ENCODE measurements at regions not wholly inside any gene's neighbourhood (a gene's known extent, or its start where the extent isn't known, plus 50 kb on each side); places are given as distances from the start of the nearest gene placed in this dataset.

- Histone ChIP-seq H3K4me1 (no peaks in the 10 kb centered on the region), H3K27ac (no peak overlapping the region), H3K4me3 (no peak overlapping the region), H3K36me3 (no peaks in the 10 kb centered on the region), H3K9me3 (no peaks in the 10 kb centered on the region), H3K27me3 (no peaks in the 10 kb centered on the region)
- TF ChIP-seq CTCF (IDR thresholded peaks at IDR 0.05) (no peak), EP300 (IDR thresholded peaks at IDR 0.05) (no peak), POLR2A (IDR thresholded peaks at IDR 0.05) (no peak), POLR2AphosphoS5 (IDR thresholded peaks at IDR 0.05) (no peak)
- WGBS: 93% methylated on average over 3 of the region's 3 CpGs
- no peak for DNase-seq (ENCODE audit: low spot score in 2 of 2)
These were observed 733.0 kb upstream of the FZD8 start for GRCh38 chr10:36375107-36375506.

GRCh38 chr10:36373424-36374096 is 731.5 kb upstream of the FZD8 start:
- no peaks in the 10 kb centered on the region for H3K27me3 ChIP-seq
- H3K9me3 ChIP-seq: no peaks in the 10 kb centered on the region
- no peaks in the 10 kb centered on the region for H3K4me1 ChIP-seq
- DNase-seq (ENCODE audit: low spot score in 2 of 2): no peak
- WGBS: 47% methylated on average over 8 of the region's 8 CpGs
- TF ChIP-seq CTCF (IDR thresholded peaks at IDR 0.05) (no peak), POLR2A (IDR thresholded peaks at IDR 0.05) (no peak), EP300 (IDR thresholded peaks at IDR 0.05) (no peak), POLR2AphosphoS5 (IDR thresholded peaks at IDR 0.05) (no peak)
- H3K36me3 ChIP-seq: no peaks in the 10 kb centered on the region
- H3K27ac ChIP-seq: no peak overlapping the region
- H3K4me3 ChIP-seq: no peak overlapping the region

DNA sequence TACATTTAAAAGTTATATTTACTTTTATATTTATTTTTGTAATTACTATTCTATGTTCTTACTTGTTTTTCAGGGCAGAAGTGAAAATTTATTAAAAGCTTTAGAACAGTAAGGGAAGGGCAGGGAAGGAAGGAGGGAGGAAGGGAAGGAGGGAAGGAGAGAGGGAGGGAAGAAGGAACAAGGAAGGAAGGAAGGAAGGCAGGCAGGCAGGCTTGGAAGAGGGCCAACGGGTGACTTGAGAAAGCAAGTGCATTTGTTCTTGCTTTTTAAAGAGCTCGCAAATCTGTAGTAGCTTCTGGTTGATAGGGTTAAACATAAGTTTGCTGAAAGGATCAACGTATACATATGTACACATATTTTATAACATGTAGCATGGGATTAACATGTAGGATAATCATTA is 725.3 kb upstream of the FZD8 start:
- Histone ChIP-seq H3K4me3 (no peak overlapping the region), H3K4me1 (no peaks in the 10 kb centered on the region)

GRCh38 chr10:36366843-36367242 is 724.7 kb upstream of the FZD8 start:
- Histone ChIP-seq H3K27me3 (no peaks in the 10 kb centered on the region), H3K4me3 (no peak overlapping the region), H3K27ac (no peak overlapping the region), H3K36me3 (no peaks in the 10 kb centered on the region), H3K4me1 (no peaks in the 10 kb centered on the region), H3K9me3 (no peaks in the 10 kb centered on the region)
- TF ChIP-seq POLR2AphosphoS5 (IDR thresholded peaks at IDR 0.05) (no peak), EP300 (IDR thresholded peaks at IDR 0.05) (no peak), CTCF (IDR thresholded peaks at IDR 0.05) (no peak), POLR2A (IDR thresholded peaks at IDR 0.05) (no peak)
- no peak for DNase-seq (ENCODE audit: low spot score in 2 of 2)

More for the DNA sequence above, 725.3 kb upstream of the FZD8 start:
- Histone ChIP-seq H3K27me3 (no peaks in the 10 kb centered on the region), H3K36me3 (no peaks in the 10 kb centered on the region), H3K9me3 (no peaks in the 10 kb centered on the region), H3K27ac (no peak overlapping the region)
- no peak for DNase-seq (ENCODE audit: low spot score in 2 of 2)
- TF ChIP-seq POLR2AphosphoS5 (IDR thresholded peaks at IDR 0.05) (no peak), POLR2A (IDR thresholded peaks at IDR 0.05) (no peak), CTCF (IDR thresholded peaks at IDR 0.05) (no peak), EP300 (IDR thresholded peaks at IDR 0.05) (no peak)
- WGBS: 73% methylated on average over 3 of the region's 3 CpGs

- Histone ChIP-seq H3K27ac (no peak overlapping the region), H3K9me3 (no peaks in the 10 kb centered on the region), H3K36me3 (no peaks in the 10 kb centered on the region), H3K27me3 (no peaks in the 10 kb centered on the region), H3K4me1 (no peaks in the 10 kb centered on the region), H3K4me3 (no peak overlapping the region)
- 73% methylated on average over 2 of the region's 2 CpGs for WGBS
- TF ChIP-seq CTCF (IDR thresholded peaks at IDR 0.05): no peak
- no peak for TF ChIP-seq POLR2A (IDR thresholded peaks at IDR 0.05)
- no peak for TF ChIP-seq POLR2AphosphoS5 (IDR thresholded peaks at IDR 0.05)
- TF ChIP-seq EP300 (IDR thresholded peaks at IDR 0.05): no peak
- DNase-seq (ENCODE audit: low spot score in 2 of 2): no peak
These were observed 724.0 kb upstream of the FZD8 start for GRCh38 chr10:36366065-36366464.
